IPS-20b (cell line): ENCODE measurements at regions not wholly inside any gene's neighbourhood (a gene's known extent, or its start where the extent isn't known, plus 50 kb on each side); places are given as distances from the start of the nearest gene placed in this dataset.

Source experiments
- H3K27ac ChIP-seq: one replicate; pipeline ENCODE4 v1.5.1; 2013; ENCODE audit warnings: low read length
- H3K27me3 ChIP-seq: 2 replicates; pipeline ENCODE4 v1.6.1; 2013; ENCODE audit warnings: mild to moderate bottlenecking, low read length, inconsistent platforms; ENCODE audit not compliant: insufficient read depth
- H3K36me3 ChIP-seq: 2 replicates; pipeline ENCODE4 v1.6.1; 2013; ENCODE audit warnings: low read depth, mild to moderate bottlenecking, inconsistent platforms, low read length, moderate library complexity; ENCODE audit not compliant: insufficient read depth
- H3K4me1 ChIP-seq: 2 replicates; pipeline ENCODE4 v1.6.1; 2013; ENCODE audit warnings: mild to moderate bottlenecking, control low read depth, inconsistent platforms, low read length, moderate library complexity; ENCODE audit not compliant: insufficient read depth
- H3K4me3 ChIP-seq: 2 replicates; pipeline ENCODE4 v1.5.1; 2013; ENCODE audit warnings: mild to moderate bottlenecking, low read length, inconsistent platforms
- H3K9ac ChIP-seq: 2 replicates; pipeline ENCODE4 v1.6.1; 2013; ENCODE audit warnings: low read depth, mild to moderate bottlenecking, inconsistent platforms, low read length, moderate library complexity
- H3K9me3 ChIP-seq: 2 replicates; pipeline ENCODE4 v1.6.1; 2013; ENCODE audit warnings: mild to moderate bottlenecking, low read depth, low read length, inconsistent platforms; ENCODE audit not compliant: insufficient read depth

DNA sequence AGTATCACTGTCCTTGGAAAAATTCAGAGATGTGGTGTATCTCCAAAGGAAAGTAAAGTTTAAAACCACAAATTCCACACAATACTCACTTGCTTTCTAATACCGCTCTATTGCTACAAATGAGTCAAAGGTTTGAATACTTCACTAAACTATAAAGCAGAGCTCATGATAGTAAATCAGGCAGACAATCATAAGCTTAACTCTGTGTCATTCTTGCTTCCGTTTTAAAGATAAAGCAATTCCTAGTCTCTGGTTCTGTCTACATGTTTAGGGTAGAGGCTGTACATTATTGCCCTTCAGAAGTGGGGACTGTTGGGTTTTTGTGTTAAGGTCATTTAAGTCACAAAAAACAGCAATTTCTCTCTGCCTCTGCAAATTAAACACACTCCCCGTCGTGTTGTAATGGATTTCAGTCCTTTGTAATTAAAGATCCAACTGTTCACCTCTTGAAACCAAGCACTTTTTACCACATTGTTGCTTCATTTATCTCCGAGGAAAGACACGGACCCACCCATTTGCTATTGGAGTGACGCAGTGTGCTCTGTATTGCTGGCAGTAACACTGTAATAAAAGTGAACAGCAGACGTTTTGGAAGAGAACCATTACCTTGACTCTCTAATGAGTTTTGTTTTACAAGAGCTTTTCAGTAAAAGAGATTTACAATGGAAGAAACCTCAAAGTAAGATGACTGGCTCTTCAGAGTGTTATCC, 83.1 kb upstream of the CNTNAP4 start:
- Histone ChIP-seq H3K4me1 (peaks cover 10% of the 10 kb centered on the region; the same call in 1 of the 2 replicates), H3K36me3 (no peaks in the 10 kb centered on the region), H3K27ac (no peak overlapping the region), H3K9ac (no peak overlapping the region), H3K9me3 (no peaks in the 10 kb centered on the region), H3K27me3 (no peaks in the 10 kb centered on the region), H3K4me3 (no peak overlapping the region)

GRCh38 chr16:76194616-76195015, 82.6 kb upstream of the CNTNAP4 start:
- H3K27ac ChIP-seq, result no peak overlapping the region
- H3K9me3 ChIP-seq, result no peaks in the 10 kb centered on the region
- H3K36me3 ChIP-seq, result no peaks in the 10 kb centered on the region
- no peak overlapping the region for H3K4me3 ChIP-seq
- peaks cover 10% of the 10 kb centered on the region; the same call in 1 of the 2 replicates for H3K4me1 ChIP-seq
- H3K27me3 ChIP-seq, result no peaks in the 10 kb centered on the region
- no peak overlapping the region for H3K9ac ChIP-seq

- no peak overlapping the region for H3K9ac ChIP-seq
- H3K4me3 ChIP-seq, result no peak overlapping the region
- no peak overlapping the region for H3K27ac ChIP-seq
- H3K9me3 ChIP-seq, result no peaks in the 10 kb centered on the region
- peaks cover 10% of the 10 kb centered on the region; the same call in 1 of the 2 replicates for H3K4me1 ChIP-seq
- no peaks in the 10 kb centered on the region for H3K27me3 ChIP-seq
- no peaks in the 10 kb centered on the region for H3K36me3 ChIP-seq
Observed at GRCh38 chr16:76195056-76195455, 82.1 kb upstream of the CNTNAP4 start.

DNA sequence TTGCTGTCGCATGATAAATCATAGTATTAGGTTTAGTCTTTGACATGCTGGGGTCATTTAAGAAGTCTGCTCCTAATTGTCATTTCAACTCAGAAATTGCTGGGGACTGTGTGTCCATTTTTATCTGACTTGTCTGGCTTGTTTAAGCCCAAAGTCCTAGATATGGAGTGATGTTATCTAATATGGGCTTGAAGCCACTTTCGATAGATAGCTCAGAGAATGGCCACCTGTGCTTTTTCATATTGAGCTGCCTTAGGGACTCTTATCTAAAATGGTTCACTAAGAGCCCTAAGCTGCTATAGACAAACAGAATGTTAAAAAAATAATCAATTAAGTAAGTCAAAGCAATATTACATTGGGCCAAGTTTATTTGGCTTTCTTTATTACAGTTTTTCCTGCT, 81.6 kb upstream of the CNTNAP4 start:
- Histone ChIP-seq H3K9ac (no peak overlapping the region), H3K36me3 (no peaks in the 10 kb centered on the region), H3K27me3 (no peaks in the 10 kb centered on the region), H3K4me3 (no peak overlapping the region), H3K27ac (no peak overlapping the region), H3K4me1 (peaks cover 10% of the 10 kb centered on the region; the same call in 1 of the 2 replicates), H3K9me3 (no peaks in the 10 kb centered on the region)

GRCh38 chr16:76197900-76198299, 79.3 kb upstream of the CNTNAP4 start:
- Histone ChIP-seq H3K9me3 (no peaks in the 10 kb centered on the region), H3K9ac (no peak overlapping the region), H3K27me3 (no peaks in the 10 kb centered on the region), H3K36me3 (no peaks in the 10 kb centered on the region), H3K27ac (no peak overlapping the region), H3K4me3 (no peak overlapping the region), H3K4me1 (peaks cover 17% of the 10 kb centered on the region)

DNA sequence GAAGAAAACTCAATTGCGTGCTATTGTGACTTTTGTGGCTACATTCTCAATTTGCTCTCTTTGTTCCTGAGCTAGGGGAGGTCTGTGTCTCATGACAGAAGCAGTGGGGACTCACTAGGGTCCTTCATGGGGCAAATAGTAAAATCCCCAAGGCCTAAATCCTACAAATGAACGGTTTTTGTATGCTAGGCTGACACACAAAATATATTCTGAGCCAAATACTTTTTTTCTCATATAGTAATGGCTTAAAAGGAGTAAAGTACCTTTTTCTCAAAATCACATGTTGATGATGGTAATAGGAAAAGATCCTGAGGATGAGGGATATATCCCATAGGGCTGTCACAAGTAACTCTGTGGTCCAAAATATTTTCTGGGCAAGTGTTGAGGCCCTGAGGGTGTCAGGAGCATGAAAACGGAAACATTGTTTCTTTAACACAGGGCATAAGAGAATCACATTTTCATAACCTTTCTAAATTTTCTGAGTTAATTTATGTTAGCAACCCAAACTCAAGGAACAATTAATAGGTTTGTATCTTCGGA, 77.5 kb upstream of the CNTNAP4 start:
- Histone ChIP-seq H3K27me3 (no peaks in the 10 kb centered on the region), H3K27ac (no peak overlapping the region), H3K9ac (no peak overlapping the region), H3K4me1 (peaks cover 10% of the 10 kb centered on the region), H3K4me3 (no peak overlapping the region), H3K9me3 (no peaks in the 10 kb centered on the region), H3K36me3 (no peaks in the 10 kb centered on the region)

GRCh38 chr16:76201385-76201784, 75.8 kb upstream of the CNTNAP4 start:
- no peak overlapping the region for H3K27ac ChIP-seq
- H3K9me3 ChIP-seq, result peaks cover 3% of the 10 kb centered on the region; the same call in 1 of the 2 replicates
- peaks cover 10% of the 10 kb centered on the region for H3K4me1 ChIP-seq

GRCh38 chr16:76204249-76204648, 73.0 kb upstream of the CNTNAP4 start:
- H3K4me1 ChIP-seq, result peaks cover 29% of the 10 kb centered on the region
- H3K9me3 ChIP-seq, result peaks cover 3% of the 10 kb centered on the region; the same call in 1 of the 2 replicates
- H3K9ac ChIP-seq, result no peak overlapping the region
- no peaks in the 10 kb centered on the region for H3K36me3 ChIP-seq
- no peak overlapping the region for H3K4me3 ChIP-seq
- no peaks in the 10 kb centered on the region for H3K27me3 ChIP-seq
- no peak overlapping the region for H3K27ac ChIP-seq

More at GRCh38 chr16:76201385-76201784, 75.8 kb upstream of the CNTNAP4 start:
- Histone ChIP-seq H3K9ac (no peak overlapping the region), H3K36me3 (no peaks in the 10 kb centered on the region), H3K4me3 (no peak overlapping the region), H3K27me3 (no peaks in the 10 kb centered on the region)

- Histone ChIP-seq H3K4me3 (no peak overlapping the region), H3K9me3 (peaks cover 3% of the 10 kb centered on the region), H3K36me3 (no peaks in the 10 kb centered on the region), H3K4me1 (peaks cover 27% of the 10 kb centered on the region), H3K27ac (no peak overlapping the region), H3K9ac (no peak overlapping the region), H3K27me3 (no peaks in the 10 kb centered on the region)
Observed at GRCh38 chr16:76207270-76207669, 69.9 kb upstream of the CNTNAP4 start.

DNA sequence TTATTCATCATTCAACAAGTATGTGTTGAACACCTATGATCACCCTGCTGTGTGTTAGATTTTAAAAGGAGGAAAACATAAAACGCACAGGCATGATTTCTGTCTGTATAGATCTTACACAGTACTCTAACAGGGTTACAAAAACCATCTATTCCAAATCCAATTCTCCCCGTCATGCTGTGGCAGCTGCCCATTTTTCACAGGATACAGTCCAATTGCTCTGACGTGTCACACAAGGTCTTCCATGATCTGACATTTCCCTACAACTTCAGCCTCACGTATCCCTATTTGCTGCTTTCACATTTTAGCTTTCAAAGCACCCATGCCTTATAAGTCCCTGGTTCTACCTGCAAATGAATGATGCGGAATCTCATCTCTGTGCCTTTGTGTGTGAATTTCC, 67.0 kb upstream of the CNTNAP4 start:
- no peak overlapping the region for H3K27ac ChIP-seq

GRCh38 chr16:76213860-76214259, 63.3 kb upstream of the CNTNAP4 start:
- Histone ChIP-seq H3K4me1 (peaks cover 17% of the 10 kb centered on the region; the same call in 1 of the 2 replicates), H3K4me3 (no peak overlapping the region), H3K27me3 (0 out of 2 replicates have a peak, but pooled peaks cover 5% of the 10 kb centered on the region), H3K9ac (no peak overlapping the region), H3K9me3 (peaks cover 14% of the 10 kb centered on the region), H3K36me3 (no peaks in the 10 kb centered on the region), H3K27ac (no peak overlapping the region)

More for the DNA sequence above, 67.0 kb upstream of the CNTNAP4 start:
- no peak overlapping the region for H3K4me3 ChIP-seq
- H3K27me3 ChIP-seq, result no peaks in the 10 kb centered on the region
- H3K4me1 ChIP-seq, result peaks cover 31% of the 10 kb centered on the region
- H3K9me3 ChIP-seq, result peaks cover 17% of the 10 kb centered on the region
- no peak overlapping the region for H3K9ac ChIP-seq
- no peaks in the 10 kb centered on the region for H3K36me3 ChIP-seq

GRCh38 chr16:76214856-76215255, 62.3 kb upstream of the CNTNAP4 start:
- H3K4me3 ChIP-seq, result no peak overlapping the region
- H3K9me3 ChIP-seq, result peaks cover 14% of the 10 kb centered on the region
- peaks cover 8% of the 10 kb centered on the region; the same call in 1 of the 2 replicates for H3K27me3 ChIP-seq
- H3K9ac ChIP-seq, result no peak overlapping the region
- no peaks in the 10 kb centered on the region for H3K36me3 ChIP-seq
- H3K27ac ChIP-seq, result no peak overlapping the region
- H3K4me1 ChIP-seq, result peaks cover 14% of the 10 kb centered on the region; the same call in 1 of the 2 replicates
